Osteoblast (primary cell): ENCODE measurements at regions not wholly inside any gene's neighbourhood (a gene's known extent, or its start where the extent isn't known, plus 50 kb on each side); places are given as distances from the start of the nearest gene placed in this dataset.

Experiments
- DNase-seq: peaks from one replicate; pipeline ENCODE4 v3.0.0; 2011; ENCODE audit warnings: low spot score, mixed read lengths; ENCODE audit not compliant: insufficient read length; ENCODE audit errors: missing footprints
- H2AFZ ChIP-seq: 2 replicates; pipeline ENCODE4 v1.6.0; 2011; ENCODE audit warnings: mild to moderate bottlenecking, low read length
- H3K27ac ChIP-seq: 2 replicates; pipeline ENCODE4 v1.5.1; 2011; ENCODE audit warnings: mild to moderate bottlenecking, low read depth, low read length, moderate library complexity
- H3K27me3 ChIP-seq: 2 replicates; pipeline ENCODE4 v1.6.0; 2012; ENCODE audit warnings: mild to moderate bottlenecking, control low read depth, inconsistent platforms, low read length, moderate library complexity; ENCODE audit not compliant: insufficient read depth
- H3K36me3 ChIP-seq: 2 replicates; pipeline ENCODE4 v1.5.1; 2011; ENCODE audit warnings: mild to moderate bottlenecking, low read length, control low read depth, moderate library complexity; ENCODE audit not compliant: insufficient read depth
- H3K4me1 ChIP-seq: 2 replicates; pipeline ENCODE4 v1.5.1; 2011; ENCODE audit warnings: mild to moderate bottlenecking, low read length, control low read depth, moderate library complexity; ENCODE audit not compliant: insufficient read depth
- H3K4me2 ChIP-seq: 2 replicates; pipeline ENCODE4 v1.6.0; 2011; ENCODE audit warnings: mild to moderate bottlenecking, low read length; ENCODE audit not compliant: insufficient read depth
- H3K4me3 ChIP-seq: fragments of 200-600 bp; sonication (generic); 3 replicates; pipeline ENCODE4 v1.5.1; 2012; ENCODE audit warnings: mild to moderate bottlenecking, low read length, inconsistent platforms; ENCODE audit not compliant: insufficient read depth
- H3K79me2 ChIP-seq: 2 replicates; pipeline ENCODE4 v1.6.0; 2012; ENCODE audit warnings: mild to moderate bottlenecking, low read length, control low read depth, inconsistent platforms; ENCODE audit not compliant: insufficient read depth
- H3K9me3 ChIP-seq: 2 replicates; pipeline ENCODE4 v1.5.1; 2011; ENCODE audit warnings: low read depth, low read length, control low read depth
- H4K20me1 ChIP-seq: 2 replicates; pipeline ENCODE4 v1.6.0; 2012; ENCODE audit warnings: mild to moderate bottlenecking, low read length, control low read depth; ENCODE audit not compliant: insufficient read depth
- TF ChIP-seq, protein P1 (sequence below): IDR thresholded peaks from 2 replicates; pipeline ENCODE4 v1.5.1; 2011; ENCODE audit warnings: mild to moderate bottlenecking, low read depth, low read length, moderate library complexity; ENCODE audit errors: extremely low read depth

- no peaks in the 10 kb centered on the region for H3K9me3 ChIP-seq
- no peak overlapping the region for H2AFZ ChIP-seq
- no peaks in the 10 kb centered on the region for H3K79me2 ChIP-seq
- H3K4me3 ChIP-seq = no peak overlapping the region
- no peaks in the 10 kb centered on the region for H3K36me3 ChIP-seq
- no peak for DNase-seq
- no peaks in the 10 kb centered on the region for H3K4me1 ChIP-seq
- TF ChIP-seq, protein P1, sequence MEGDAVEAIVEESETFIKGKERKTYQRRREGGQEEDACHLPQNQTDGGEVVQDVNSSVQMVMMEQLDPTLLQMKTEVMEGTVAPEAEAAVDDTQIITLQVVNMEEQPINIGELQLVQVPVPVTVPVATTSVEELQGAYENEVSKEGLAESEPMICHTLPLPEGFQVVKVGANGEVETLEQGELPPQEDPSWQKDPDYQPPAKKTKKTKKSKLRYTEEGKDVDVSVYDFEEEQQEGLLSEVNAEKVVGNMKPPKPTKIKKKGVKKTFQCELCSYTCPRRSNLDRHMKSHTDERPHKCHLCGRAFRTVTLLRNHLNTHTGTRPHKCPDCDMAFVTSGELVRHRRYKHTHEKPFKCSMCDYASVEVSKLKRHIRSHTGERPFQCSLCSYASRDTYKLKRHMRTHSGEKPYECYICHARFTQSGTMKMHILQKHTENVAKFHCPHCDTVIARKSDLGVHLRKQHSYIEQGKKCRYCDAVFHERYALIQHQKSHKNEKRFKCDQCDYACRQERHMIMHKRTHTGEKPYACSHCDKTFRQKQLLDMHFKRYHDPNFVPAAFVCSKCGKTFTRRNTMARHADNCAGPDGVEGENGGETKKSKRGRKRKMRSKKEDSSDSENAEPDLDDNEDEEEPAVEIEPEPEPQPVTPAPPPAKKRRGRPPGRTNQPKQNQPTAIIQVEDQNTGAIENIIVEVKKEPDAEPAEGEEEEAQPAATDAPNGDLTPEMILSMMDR = no peak
- no peaks in the 10 kb centered on the region for H3K27me3 ChIP-seq
- H3K4me2 ChIP-seq = no peak overlapping the region
- H3K27ac ChIP-seq = no peak overlapping the region
- H4K20me1 ChIP-seq = no peaks in the 10 kb centered on the region
Measured at GRCh38 chr9:30800421-30800820, 1584.0 kb upstream of the ACO1 start.

- Histone ChIP-seq H3K27me3 (no peaks in the 10 kb centered on the region), H3K4me2 (no peak overlapping the region), H2AFZ (no peak overlapping the region), H3K27ac (no peak overlapping the region), H4K20me1 (no peaks in the 10 kb centered on the region), H3K4me3 (no peak overlapping the region), H3K9me3 (peaks cover 2% of the 10 kb centered on the region), H3K4me1 (no peaks in the 10 kb centered on the region), H3K36me3 (no peaks in the 10 kb centered on the region), H3K79me2 (no peaks in the 10 kb centered on the region)
- TF ChIP-seq, protein P1 = no peak
- DNase-seq = no peak
Measured at GRCh38 chr9:30812821-30813220, 1571.6 kb upstream of the ACO1 start.

- H3K4me3 ChIP-seq = no peak overlapping the region
- H3K27ac ChIP-seq = no peak overlapping the region
- TF ChIP-seq, protein P1 = no peak
- peaks cover 2% of the 10 kb centered on the region for H3K9me3 ChIP-seq
- H3K27me3 ChIP-seq = no peaks in the 10 kb centered on the region
- no peak for DNase-seq
- H4K20me1 ChIP-seq = no peaks in the 10 kb centered on the region
- H3K4me1 ChIP-seq = no peaks in the 10 kb centered on the region
- no peak overlapping the region for H3K4me2 ChIP-seq
- no peak overlapping the region for H2AFZ ChIP-seq
- H3K79me2 ChIP-seq = no peaks in the 10 kb centered on the region
- H3K36me3 ChIP-seq = no peaks in the 10 kb centered on the region
Measured at GRCh38 chr9:30815585-30815984, 1568.9 kb upstream of the ACO1 start.

DNA sequence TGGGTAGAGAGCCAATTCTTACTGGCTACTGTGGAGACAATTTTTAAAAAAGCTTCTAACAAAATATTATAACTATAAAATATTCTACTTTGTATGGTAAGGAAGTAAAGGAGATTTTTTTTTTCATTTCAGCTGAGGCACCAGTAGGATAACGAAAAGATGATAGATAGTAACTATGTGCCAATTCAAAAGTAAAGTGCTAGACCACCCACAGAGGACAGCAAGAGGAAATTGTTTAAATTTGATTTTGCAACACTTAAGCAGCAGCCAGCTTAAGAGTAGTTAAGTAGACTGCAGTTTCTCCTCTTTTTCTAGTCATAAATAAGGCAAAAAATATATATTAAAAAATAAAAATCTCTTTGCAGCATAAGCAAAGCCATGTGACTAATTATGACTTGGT is 1539.3 kb upstream of the ACO1 start:
- no peak overlapping the region for H3K4me2 ChIP-seq
- H3K36me3 ChIP-seq = no peaks in the 10 kb centered on the region
- no peak for DNase-seq

More for the DNA sequence above, 1539.3 kb upstream of the ACO1 start:
- H3K4me1 ChIP-seq = no peaks in the 10 kb centered on the region
- no peak overlapping the region for H3K27ac ChIP-seq
- H3K9me3 ChIP-seq = no peaks in the 10 kb centered on the region
- no peak overlapping the region for H3K4me3 ChIP-seq
- no peak overlapping the region for H2AFZ ChIP-seq
- no peaks in the 10 kb centered on the region for H3K79me2 ChIP-seq
- TF ChIP-seq, protein P1 = no peak
- no peaks in the 10 kb centered on the region for H3K27me3 ChIP-seq
- H4K20me1 ChIP-seq = no peaks in the 10 kb centered on the region
